ENCODE measurements at regions not wholly inside any gene's neighbourhood (a gene's known extent, or its start where the extent isn't known, plus 50 kb on each side); places are given as distances from the start of the nearest gene placed in this dataset.

DNA sequence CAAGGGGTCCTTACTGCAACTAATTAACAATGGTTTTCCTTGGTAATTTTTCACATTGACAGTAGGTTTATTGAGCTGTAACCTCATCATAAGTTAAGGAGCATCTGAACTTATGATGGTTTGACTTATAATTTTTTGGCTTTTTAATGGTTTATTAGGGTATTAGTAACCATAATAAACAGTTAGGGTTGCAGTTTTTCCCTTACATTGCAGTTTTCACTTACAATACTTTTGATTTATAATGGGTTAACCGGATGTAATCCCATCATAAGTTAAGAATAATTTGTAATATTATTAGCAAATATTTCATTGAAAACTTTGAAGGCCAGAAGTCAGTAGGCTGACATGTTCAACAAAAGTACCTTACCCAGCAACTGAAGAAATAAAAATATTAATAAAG is 811.6 kb downstream of the TRHDE start:
- TF ChIP-seq, protein P1, sequence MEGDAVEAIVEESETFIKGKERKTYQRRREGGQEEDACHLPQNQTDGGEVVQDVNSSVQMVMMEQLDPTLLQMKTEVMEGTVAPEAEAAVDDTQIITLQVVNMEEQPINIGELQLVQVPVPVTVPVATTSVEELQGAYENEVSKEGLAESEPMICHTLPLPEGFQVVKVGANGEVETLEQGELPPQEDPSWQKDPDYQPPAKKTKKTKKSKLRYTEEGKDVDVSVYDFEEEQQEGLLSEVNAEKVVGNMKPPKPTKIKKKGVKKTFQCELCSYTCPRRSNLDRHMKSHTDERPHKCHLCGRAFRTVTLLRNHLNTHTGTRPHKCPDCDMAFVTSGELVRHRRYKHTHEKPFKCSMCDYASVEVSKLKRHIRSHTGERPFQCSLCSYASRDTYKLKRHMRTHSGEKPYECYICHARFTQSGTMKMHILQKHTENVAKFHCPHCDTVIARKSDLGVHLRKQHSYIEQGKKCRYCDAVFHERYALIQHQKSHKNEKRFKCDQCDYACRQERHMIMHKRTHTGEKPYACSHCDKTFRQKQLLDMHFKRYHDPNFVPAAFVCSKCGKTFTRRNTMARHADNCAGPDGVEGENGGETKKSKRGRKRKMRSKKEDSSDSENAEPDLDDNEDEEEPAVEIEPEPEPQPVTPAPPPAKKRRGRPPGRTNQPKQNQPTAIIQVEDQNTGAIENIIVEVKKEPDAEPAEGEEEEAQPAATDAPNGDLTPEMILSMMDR (conservative IDR thresholded peaks at IDR 0.05; ENCODE audit: low read depth, low read length) = no peak
- TF ChIP-seq EZH2 (IDR thresholded peaks at IDR 0.05; ENCODE audit: borderline replicate concordance, low read depth, low read length, poor library complexity, severe bottlenecking) = no peak

All from A673 (cell line).